K562 (cell line): ENCODE measurements at regions not wholly inside any gene's neighbourhood (a gene's known extent, or its start where the extent isn't known, plus 50 kb on each side); places are given as distances from the start of the nearest gene placed in this dataset.

Experiments used
- ATAC-seq: fragments of 200-7000 bp; cut with Tn5 transposase; 3 replicates; pipeline ENCODE4 v1.9.1; 2020; ENCODE audit warnings: moderate library complexity
- BruUV-seq: library from RNA; stranded (reverse); fragments of 400-500 nt; replicated peaks from 2 replicates; lab custom pipeline; 2021; lab: Mats Ljungman, UMichigan
- CTCF ChIA-PET: fragments of 300-600 bp; formaldehyde crosslinking; extraction: SDS; loops from one replicate; lab custom pipeline; 2021; ENCODE audit warnings: low intra/inter-chr PET ratio; lab: Yijun Ruan, JAX
- POLR2A ChIA-PET: fragments of 300-600, 350-650 bp; sonication (Branson Sonifier 250); formaldehyde crosslinking; extraction: SDS; loops from one replicate; lab custom pipeline; 2021; ENCODE audit warnings: antibody characterized with exemption, inconsistent platforms; lab: Yijun Ruan, JAX
- DNase-seq, 4 experiments: peaks; one replicate each; pipeline versions ENCODE4 v3.0.0 to v3.0.0-alpha.2; 2011 to 2018; ENCODE audit warnings: low spot score in 3 of 4, mixed read lengths in 3 of 4; ENCODE audit errors: extremely low read depth in 1 of 4
- FAIRE-seq: peaks from 2 replicates; lab custom pipeline; 2011; peaks lifted over from hg19 to GRCh38; lab: Jason Lieb, UNC
- H2AFZ ChIP-seq: 2 replicates; pipeline ENCODE4 v1.6.0; 2011; ENCODE audit warnings: low read depth, low read length, control low read depth, inconsistent platforms
- H3K27ac ChIP-seq: fragments of 200-600 bp; 3 replicates; pipeline ENCODE4 v1.8.0; 2011; ENCODE audit warnings: low read depth, mild to moderate bottlenecking, control low read depth, inconsistent platforms, low read length, moderate library complexity, mixed read lengths; ENCODE audit errors: extremely low read depth
- H3K27me3 ChIP-seq, 2 experiments: fragments of 300-600 bp in 1 of 2; 2 replicates in 1 of 2; 3 replicates in 1 of 2; pipeline versions ENCODE4 v1.6.0 to v1.8.0; 2011; ENCODE audit warnings: inconsistent platforms in 2 of 2, low read length in 2 of 2, mild to moderate bottlenecking in 1 of 2, mixed read lengths in 1 of 2, moderate library complexity in 1 of 2; ENCODE audit not compliant: control insufficient read depth in 2 of 2, insufficient read depth in 2 of 2
- H3K36me3 ChIP-seq: fragments of 300-600 bp; 3 replicates; pipeline ENCODE4 v1.8.0; 2011; ENCODE audit warnings: mild to moderate bottlenecking, low read length, inconsistent platforms; ENCODE audit not compliant: control insufficient read depth, insufficient read depth
- H3K4me1 ChIP-seq, 2 experiments: fragments of 200-600 bp in 1 of 2; replicated peaks in 1 of 2; 2 replicates in 1 of 2; 3 replicates in 1 of 2; pipeline versions ENCODE4 v1.5.1 to v1.8.0; 2011; ENCODE audit warnings: inconsistent platforms in 2 of 2, low read length in 2 of 2, mild to moderate bottlenecking in 1 of 2, mixed read lengths in 1 of 2, moderate library complexity in 1 of 2; ENCODE audit not compliant: control insufficient read depth in 2 of 2, insufficient read depth in 2 of 2
- H3K4me2 ChIP-seq: 2 replicates; pipeline ENCODE4 v1.6.1; 2011; ENCODE audit warnings: low read length, control low read depth, inconsistent platforms, mixed read lengths; ENCODE audit not compliant: insufficient read depth
- H3K4me3 ChIP-seq: fragments of 200-600 bp; sonication (generic), shearing (Covaris generic); 2 replicates; pipeline ENCODE4 v1.5.1; 2016; ENCODE audit warnings: control low read depth, inconsistent platforms
- H3K79me2 ChIP-seq: fragments of 200-600 bp; 3 replicates; pipeline ENCODE4 v1.8.0; 2011; ENCODE audit warnings: low read length, inconsistent platforms; ENCODE audit not compliant: control insufficient read depth, insufficient read depth
- H3K9ac ChIP-seq, 2 experiments: 2 replicates each; pipeline versions ENCODE4 v1.6.0 to v1.6.1; 2011; ENCODE audit warnings: low read depth in 2 of 2, low read length in 2 of 2, control low read depth in 1 of 2, inconsistent platforms in 1 of 2, mild to moderate bottlenecking in 1 of 2, mixed read lengths in 1 of 2; ENCODE audit not compliant: insufficient read depth in 1 of 2
- H3K9me1 ChIP-seq: one replicate; pipeline ENCODE4 v1.6.0; 2011; ENCODE audit warnings: inconsistent platforms, mild to moderate bottlenecking, low read length, moderate library complexity; ENCODE audit not compliant: control insufficient read depth, insufficient read depth
- H3K9me3 ChIP-seq: replicated peaks from 2 replicates; pipeline ENCODE4 v1.5.1; 2011; ENCODE audit warnings: low read depth, low read length, inconsistent platforms; ENCODE audit not compliant: control insufficient read depth, insufficient read depth
- H4K20me1 ChIP-seq: replicated peaks from 2 replicates; pipeline ENCODE4 v1.6.1; 2011; ENCODE audit warnings: low read length, inconsistent platforms, mixed read lengths; ENCODE audit not compliant: control insufficient read depth, insufficient read depth
- CTCF ChIP-seq, 3 experiments: IDR thresholded peaks in 2 of 3; conservative IDR thresholded peaks in 1 of 3; 2 replicates each; pipeline ENCODE4 v1.5.1; 2011 to 2012; ENCODE audit warnings: low read length in 3 of 3, mild to moderate bottlenecking in 3 of 3, control low read depth in 2 of 3, improper control_type of control experiment in 1 of 3, inconsistent platforms in 1 of 3, low read depth in 1 of 3, mixed read lengths in 1 of 3, moderate library complexity in 1 of 3; ENCODE audit not compliant: insufficient read depth in 2 of 3
- ETV1 ChIP-seq: fragments of 450-650 bp; conservative IDR thresholded peaks from 2 replicates; pipeline ENCODE4 v1.6.1; 2016; ENCODE audit warnings: missing genetic modification characterization, control low read depth, low read depth, missing compliant biosample characterization
- LARP7 ChIP-seq: fragments of 450-650 bp; IDR thresholded peaks from 2 replicates; pipeline ENCODE4 v1.6.1; 2016
- RAD21 ChIP-seq, 2 experiments: fragments of 250-450 bp in 1 of 2; fragments of 450-650 bp in 1 of 2; sonication (Bioruptor Pico) in 1 of 2; formaldehyde crosslinking in 1 of 2; IDR thresholded peaks in 1 of 2; conservative IDR thresholded peaks in 1 of 2; 2 replicates each; pipeline versions ENCODE4 v1.4.0 to v1.8.0; 2020 to 2022; ENCODE audit warnings: mild to moderate bottlenecking in 2 of 2, moderate library complexity in 1 of 2
- REST ChIP-seq, 2 experiments: fragments of 450-650 bp; formaldehyde crosslinking in 1 of 2; IDR thresholded peaks; 2 replicates each; pipeline versions ENCODE4 v1.4.0 to v1.6.1; 2014 to 2020; ENCODE audit warnings: mild to moderate bottlenecking in 2 of 2, borderline replicate concordance in 1 of 2, low read depth in 1 of 2
- WGBS: fragments of 100-300 bp; shearing (Covaris generic); methylation state at CpG from one replicate; pipeline ENCODE4 v1.1.6; 2016; ENCODE audit warnings: low coverage, mixed read lengths; ENCODE audit not compliant: insufficient coverage; ENCODE audit errors: missing lambda C conversion rate; 5-methylcytosine and 5-hydroxymethylcytosine counted together
- in situ Hi-C: fragments of 300-500 bp; cut with MboI; formaldehyde crosslinking; loops from 4 replicates; pipeline ENCODE4 v1.15.0; 2018; ENCODE audit warnings: inconsistent platforms, mixed read lengths
- intact Hi-C: fragments of 100-400 bp; cut with micrococcal nuclease; formaldehyde crosslinking; loops from 2 replicates; pipeline ENCODE4 v1.14.2; 2022

GRCh38 chrX:130543603-130544325 is 142.0 kb downstream of the RBMX2 start:
- Histone ChIP-seq H3K79me2 (no peaks in the 10 kb centered on the region), H3K27me3 (peaks cover 0 to 3% of the 10 kb centered on the region in 2 experiments; a peak in 1 of 5 replicates), H4K20me1 (no peaks in the 10 kb centered on the region), H3K9ac (no peak overlapping the region), H3K27ac (no peak overlapping the region), H3K4me1 (no peaks in the 10 kb centered on the region), H3K36me3 (no peaks in the 10 kb centered on the region), H3K4me3 (no peak overlapping the region), H2AFZ (no peak overlapping the region), H3K9me3 (no peaks in the 10 kb centered on the region), H3K4me2 (no peak overlapping the region), H3K9me1 (no peaks in the 10 kb centered on the region)
- no peak for FAIRE-seq
- no peak for TF ChIP-seq LARP7
- 0 out of 2 replicates have a peak, but pooled peaks have one; percentile 27 for TF ChIP-seq ETV1 (tag)
- TF ChIP-seq REST (IDR thresholded peaks at IDR 0.05; ENCODE audit: borderline replicate concordance) = peak; percentile 21; the same call in 1 of the 2 replicates
- no peak for TF ChIP-seq REST (CRISPR knock-in tag; IDR thresholded peaks at IDR 0.05; ENCODE audit: low read depth)
- peak; percentile 34 to 52; a peak in 3 of 4 replicates for TF ChIP-seq RAD21 (CRISPR knock-in tag; conservative IDR thresholded peaks at IDR 0.05 in 1 of 2, IDR thresholded peaks at IDR 0.05 in 1 of 2)
- peak in 2 of 3 experiments; percentile 11 to 36; a peak in 2 of 6 replicates for TF ChIP-seq CTCF (IDR thresholded peaks at IDR 0.05 in 2 of 3, conservative IDR thresholded peaks at IDR 0.05 in 1 of 3; ENCODE audit: insufficient read depth in 2 of 3, low read depth in 1 of 3, low read length in 3 of 3)
- no peak; the same call in 2 of the 3 replicates for ATAC-seq
- in situ Hi-C loops (loop anchor here (10.0 kb wide), 1 partner anchor 371 kb away; no protein-coding TSS in a partner anchor), intact Hi-C loops (no loop called here)
- WGBS = 6% methylated on average over 3 of the region's 4 CpGs
- no TSS peak for BruUV-seq
- CTCF ChIA-PET = no interaction called here
- POLR2A ChIA-PET = no interaction called here
- DNase-seq = no peak
